GM23338 (cell line): ENCODE measurements at regions not wholly inside any gene's neighbourhood (a gene's known extent, or its start where the extent isn't known, plus 50 kb on each side); places are given as distances from the start of the nearest gene placed in this dataset.

Source experiments
- ATAC-seq: fragments of 200-7000 bp; cut with Tn5 transposase; 3 replicates; pipeline ENCODE4 v1.9.1; 2020
- DNase-seq: peaks from one replicate; pipeline ENCODE4 v3.0.0-alpha.2; 2015; ENCODE audit warnings: low spot score
- H2AFZ ChIP-seq: fragments of 200-600 bp; sonication (generic); 2 replicates; pipeline ENCODE4 v1.8.0; 2016; ENCODE audit warnings: antibody characterized with exemption, mild to moderate bottlenecking, moderate library complexity
- H3F3A ChIP-seq: fragments of 200-600 bp; sonication (generic); replicated peaks from 2 replicates; pipeline ENCODE4 v1.8.0; 2017; ENCODE audit warnings: antibody characterized with exemption, mixed run types, low read depth
- H3K27ac ChIP-seq: fragments of 200-600 bp; sonication (generic); 2 replicates; pipeline ENCODE4 v1.6.1; 2016; ENCODE audit warnings: low read depth
- H3K27me3 ChIP-seq: fragments of 200-600 bp; sonication (generic); 2 replicates; pipeline ENCODE4 v1.8.0; 2016; ENCODE audit warnings: mild to moderate bottlenecking, mixed run types, moderate library complexity; ENCODE audit not compliant: insufficient read depth
- H3K36me3 ChIP-seq: fragments of 200-600 bp; sonication (generic); 2 replicates; pipeline ENCODE4 v1.8.0; 2016; ENCODE audit warnings: mild to moderate bottlenecking; ENCODE audit not compliant: insufficient read depth
- H3K4me1 ChIP-seq: fragments of 200-600 bp; sonication (generic); 2 replicates; pipeline ENCODE4 v1.8.0; 2016; ENCODE audit warnings: mild to moderate bottlenecking, moderate library complexity; ENCODE audit not compliant: insufficient read depth
- H3K4me2 ChIP-seq: fragments of 200-600 bp; sonication (generic); 2 replicates; pipeline ENCODE4 v1.7.1; 2017; ENCODE audit warnings: mixed run types
- H3K4me3 ChIP-seq: fragments of 200-600 bp; sonication (generic); 2 replicates; pipeline ENCODE4 v1.6.1; 2016; ENCODE audit warnings: mixed run types
- H3K79me2 ChIP-seq: fragments of 200-600 bp; sonication (generic); replicated peaks from 2 replicates; pipeline ENCODE4 v1.8.0; 2017; ENCODE audit warnings: mild to moderate bottlenecking; ENCODE audit not compliant: insufficient read depth
- H3K9me2 ChIP-seq: fragments of 200-600 bp; sonication (generic); 2 replicates; pipeline ENCODE4 v1.8.0; 2017; ENCODE audit not compliant: insufficient read depth
- H4K20me1 ChIP-seq: fragments of 200-600 bp; sonication (generic); replicated peaks from 2 replicates; pipeline ENCODE4 v1.8.0; 2017; ENCODE audit warnings: mild to moderate bottlenecking; ENCODE audit not compliant: insufficient read depth
- H3K27ac Mint-ChIP-seq: 2 replicates; pipeline ENCODE4 v1.8.0; 2020; ENCODE audit warnings: inconsistent platforms, mild to moderate bottlenecking, moderate library complexity, mixed read lengths
- H3K27me3 Mint-ChIP-seq: 3 replicates; pipeline ENCODE4 v1.8.0; 2022; ENCODE audit warnings: low read depth, mild to moderate bottlenecking, moderate library complexity, mixed read lengths, inconsistent platforms; ENCODE audit not compliant: insufficient read depth, poor library complexity
- H3K36me3 Mint-ChIP-seq: 3 replicates; pipeline ENCODE4 v1.8.0; 2021; ENCODE audit warnings: low read depth, mild to moderate bottlenecking, inconsistent platforms, moderate library complexity, mixed read lengths
- H3K4me1 Mint-ChIP-seq: 3 replicates; pipeline ENCODE4 v1.8.0; 2020; ENCODE audit warnings: mild to moderate bottlenecking, inconsistent platforms, mixed read lengths
- H3K4me3 Mint-ChIP-seq: 3 replicates; pipeline ENCODE4 v1.8.0; 2021; ENCODE audit warnings: moderate library complexity, mild to moderate bottlenecking, inconsistent platforms, mixed read lengths
- H3K9me3 Mint-ChIP-seq: 3 replicates; pipeline ENCODE4 v1.8.0; 2020; ENCODE audit warnings: moderate library complexity, mild to moderate bottlenecking, inconsistent platforms, mixed read lengths
- CTCF ChIP-seq, 2 experiments: fragments of 200-600 bp in 1 of 2; sonication (generic) in 1 of 2; conservative IDR thresholded peaks; 2 replicates each; pipeline versions ENCODE4 v1.5.1 to v1.6.1; 2016 to 2017; ENCODE audit warnings: antibody characterized with exemption in 2 of 2, low read depth in 2 of 2, mild to moderate bottlenecking in 2 of 2, moderate library complexity in 1 of 2
- NANOG ChIP-seq: IDR thresholded peaks from 2 replicates; pipeline ENCODE4 v1.6.1; 2016; ENCODE audit warnings: antibody characterized with exemption, borderline replicate concordance
- ZNF462 ChIP-seq: fragments of 250-450 bp; sonication (Bioruptor Pico); IDR thresholded peaks from 2 replicates; pipeline ENCODE4 v1.5.0; 2020; ENCODE audit warnings: mild to moderate bottlenecking, moderate library complexity

GRCh38 chr12:44960856-44961255 is 84.7 kb upstream of the NELL2 start:
- Mint-ChIP-seq H3K4me3 (no peak overlapping the region), H3K27ac (no peak overlapping the region; the same call in 1 of the 2 replicates), H3K9me3 (peaks cover 8% of the 10 kb centered on the region), H3K27me3 (no peaks in the 10 kb centered on the region), H3K36me3 (peaks cover 6% of the 10 kb centered on the region; the same call in 1 of the 3 replicates), H3K4me1 (peaks cover 14% of the 10 kb centered on the region)
- ATAC-seq, result peak; percentile 99
- Histone ChIP-seq H3K9me2 (no peaks in the 10 kb centered on the region), H3K4me2 (0 out of 2 replicates have a peak overlapping the region, but pooled peaks have one; percentile 42), H3K4me3 (no peak overlapping the region), H3K4me1 (peaks cover 10% of the 10 kb centered on the region), H4K20me1 (no peaks in the 10 kb centered on the region), H3K27ac (no peak overlapping the region), H3K79me2 (no peaks in the 10 kb centered on the region), H3K36me3 (no peaks in the 10 kb centered on the region), H3F3A (no peaks in the 10 kb centered on the region), H3K27me3 (no peaks in the 10 kb centered on the region), H2AFZ (peak overlapping the region; percentile 88; the same call in 1 of the 2 replicates)
- DNase-seq, result peak; percentile 76
- peak; percentile 38; the same call in 1 of the 2 replicates for TF ChIP-seq ZNF462
- TF ChIP-seq NANOG, result no peak
- TF ChIP-seq CTCF (conservative IDR thresholded peaks at IDR 0.05; ENCODE audit: low read depth in 2 of 2), result peak; percentile 55 to 67

- no peaks in the 10 kb centered on the region for H3K27me3 Mint-ChIP-seq
- H3K4me1 Mint-ChIP-seq, result peaks cover 14% of the 10 kb centered on the region
- Histone ChIP-seq H3K79me2 (no peaks in the 10 kb centered on the region), H3K4me1 (peaks cover 10% of the 10 kb centered on the region), H3K27ac (no peak overlapping the region), H3K27me3 (no peaks in the 10 kb centered on the region), H3F3A (no peaks in the 10 kb centered on the region), H4K20me1 (no peaks in the 10 kb centered on the region), H3K36me3 (no peaks in the 10 kb centered on the region), H3K4me3 (no peak overlapping the region), H3K9me2 (no peaks in the 10 kb centered on the region), H2AFZ (peak overlapping the region; percentile 88), H3K4me2 (0 out of 2 replicates have a peak overlapping the region, but pooled peaks have one; percentile 42)
- no peak overlapping the region for H3K4me3 Mint-ChIP-seq
- H3K9me3 Mint-ChIP-seq, result peaks cover 4% of the 10 kb centered on the region; the same call in 2 of the 3 replicates
- ATAC-seq, result peak; percentile 80
- DNase-seq, result peak; percentile 43
- no peak overlapping the region; the same call in 1 of the 2 replicates for H3K27ac Mint-ChIP-seq
- peaks cover 2% of the 10 kb centered on the region; the same call in 1 of the 3 replicates for H3K36me3 Mint-ChIP-seq
- no peak for TF ChIP-seq CTCF (conservative IDR thresholded peaks at IDR 0.05; ENCODE audit: low read depth in 2 of 2)
Measured at GRCh38 chr12:44960423-44960822, 84.3 kb upstream of the NELL2 start.
